ENCODE measurements at regions not wholly inside any gene's neighbourhood (a gene's known extent, or its start where the extent isn't known, plus 50 kb on each side); places are given as distances from the start of the nearest gene placed in this dataset.

DNA sequence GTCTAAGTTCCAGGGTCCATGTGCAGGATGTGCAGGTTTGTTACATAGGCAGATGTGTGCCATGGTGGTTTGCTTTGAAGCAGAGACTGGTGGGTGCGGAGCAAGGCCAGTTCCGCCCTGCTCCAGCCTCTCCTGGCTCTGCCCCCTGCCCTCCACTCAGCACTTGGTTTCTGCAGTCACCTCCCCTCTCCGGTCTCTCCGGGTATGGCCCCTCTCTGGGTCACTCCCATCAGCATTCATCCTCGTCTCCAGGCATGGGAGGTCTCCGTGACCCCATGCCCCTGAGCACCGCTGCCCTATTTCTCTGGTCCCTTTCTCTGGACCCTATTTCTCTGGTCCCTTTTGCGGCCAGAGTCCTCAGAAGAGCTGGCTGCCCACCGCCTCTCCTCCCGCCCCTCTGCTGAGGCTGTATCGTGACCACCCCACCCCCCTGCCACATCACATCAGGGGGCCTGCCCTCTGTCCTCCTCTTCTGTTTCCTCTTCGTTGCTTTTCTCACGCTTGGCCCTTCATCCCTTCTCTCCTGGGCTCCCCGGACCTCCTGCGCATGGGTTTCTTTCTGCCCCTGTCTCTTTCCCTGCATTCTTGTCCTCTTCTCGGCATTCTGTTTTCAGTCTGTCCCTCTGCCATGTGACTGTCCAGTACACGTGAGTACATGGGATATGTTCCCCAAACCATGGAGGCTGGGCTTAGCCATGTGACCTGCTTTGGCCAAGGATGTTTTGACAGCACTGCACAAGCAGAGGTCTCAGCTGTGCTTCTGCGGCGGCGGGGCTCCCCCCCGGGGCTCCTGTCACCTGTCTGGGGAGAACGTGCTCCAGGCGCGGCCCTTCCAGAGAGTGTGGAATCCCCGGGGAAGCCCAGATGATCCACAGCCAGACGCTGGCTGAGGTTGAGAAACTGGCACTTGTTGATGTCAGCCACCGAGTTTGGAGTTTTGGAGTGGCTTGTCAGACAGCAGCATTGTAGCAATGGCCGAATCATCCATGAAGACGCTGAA, 54.4 kb upstream of the C1orf174 start:
- DNase-seq (ENCODE audit: extremely low read depth in 1 of 11, low read depth in 9 of 11, low spot score in 4 of 11) = no peak

GRCh38 chr1:3955196-3955772, 55.2 kb upstream of the C1orf174 start:
- no peak for DNase-seq (ENCODE audit: extremely low read depth in 1 of 11, low read depth in 9 of 11, low spot score in 4 of 11)

DNA sequence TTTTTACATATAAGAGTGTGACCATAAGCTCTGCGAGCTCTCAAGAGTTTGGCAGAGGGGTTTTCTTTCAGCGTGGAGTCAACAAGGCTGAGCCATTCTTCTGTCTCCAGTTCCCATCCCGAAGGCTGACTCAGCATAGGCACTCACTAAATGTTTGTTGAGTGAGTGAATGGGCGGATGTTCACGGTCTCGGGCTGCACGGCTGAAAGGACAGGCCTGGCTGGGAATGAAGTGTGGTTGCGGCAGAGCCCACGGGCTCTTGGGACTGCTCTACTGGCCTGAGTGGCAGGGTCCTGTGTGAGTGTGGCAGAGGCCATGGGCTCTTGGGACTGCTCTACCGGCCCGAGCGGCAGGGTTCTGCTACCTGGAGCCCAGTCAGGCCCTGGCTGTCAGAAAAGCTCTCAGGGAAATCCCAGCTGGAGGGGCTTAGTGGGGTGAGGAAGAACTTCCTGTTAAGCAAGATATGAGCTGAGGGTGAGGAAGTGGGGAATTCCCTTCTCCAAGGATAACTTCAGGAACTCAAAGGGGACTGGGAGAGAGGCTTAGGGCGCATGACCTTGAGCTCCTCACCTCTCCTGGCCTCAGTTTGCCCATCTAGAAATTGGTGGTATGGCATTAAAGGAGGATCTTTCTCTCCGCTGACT, 56.6 kb upstream of the C1orf174 start:
- no peak for DNase-seq (ENCODE audit: extremely low read depth in 1 of 11, low read depth in 9 of 11, low spot score in 4 of 11)

GRCh38 chr1:3959361-3959760, 59.3 kb upstream of the C1orf174 start:
- no peak for DNase-seq (ENCODE audit: extremely low read depth in 1 of 11, low read depth in 9 of 11, low spot score in 4 of 11)

GRCh38 chr1:3963554-3963953, 63.5 kb upstream of the C1orf174 start:
- DNase-seq (ENCODE audit: extremely low read depth in 1 of 11, low read depth in 9 of 11, low spot score in 4 of 11) = no peak

DNA sequence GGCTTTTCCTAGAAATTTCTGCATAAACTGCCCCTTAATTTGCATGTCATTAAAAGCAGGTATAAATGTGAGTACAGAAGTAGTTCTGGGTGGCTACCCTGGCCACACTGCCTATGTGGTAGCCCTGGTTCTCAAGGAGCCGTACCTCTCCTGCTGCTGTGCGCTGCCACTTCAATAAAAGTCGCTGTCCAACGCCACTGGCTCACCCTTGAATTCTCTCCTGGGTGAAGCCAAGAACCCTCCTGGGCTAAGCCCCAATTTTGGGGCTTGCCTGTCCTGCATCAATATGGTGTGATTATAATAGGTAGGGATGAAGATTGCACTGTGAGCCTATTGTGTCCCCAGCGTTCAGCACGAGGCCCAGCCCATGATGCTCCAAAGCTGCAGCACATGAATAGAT, 65.6 kb upstream of the C1orf174 start:
- DNase-seq (ENCODE audit: extremely low read depth in 1 of 11, low read depth in 9 of 11, low spot score in 4 of 11) = no peak

- peak in 5 of 11 donors; percentile 16 to 40 (median 25) for DNase-seq (ENCODE audit: extremely low read depth in 1 of 11, low read depth in 9 of 11, low spot score in 4 of 11)
These were observed 68.8 kb upstream of the C1orf174 start for GRCh38 chr1:3968851-3969250.

DNA sequence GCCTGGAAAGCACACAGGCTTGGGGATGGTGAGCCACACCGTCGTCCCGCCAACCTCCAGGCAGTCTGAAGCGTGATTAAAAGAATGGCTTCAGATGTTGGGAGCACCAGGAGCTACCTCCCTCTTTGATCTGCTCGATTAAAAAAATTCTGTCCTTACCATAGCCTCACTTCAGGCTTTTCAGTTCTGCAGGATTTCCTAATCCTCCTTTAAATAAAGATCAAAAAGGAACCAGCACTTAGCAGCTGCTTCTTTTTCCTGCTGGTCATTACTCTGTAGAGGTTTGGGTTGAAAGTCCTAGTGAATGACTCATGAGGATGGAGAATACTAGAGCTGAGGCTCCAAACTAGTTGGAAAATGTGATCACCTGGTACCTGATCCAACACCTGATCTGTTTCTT, 71.9 kb upstream of the C1orf174 start:
- no peak for DNase-seq (ENCODE audit: extremely low read depth in 1 of 11, low read depth in 9 of 11, low spot score in 4 of 11)

DNA sequence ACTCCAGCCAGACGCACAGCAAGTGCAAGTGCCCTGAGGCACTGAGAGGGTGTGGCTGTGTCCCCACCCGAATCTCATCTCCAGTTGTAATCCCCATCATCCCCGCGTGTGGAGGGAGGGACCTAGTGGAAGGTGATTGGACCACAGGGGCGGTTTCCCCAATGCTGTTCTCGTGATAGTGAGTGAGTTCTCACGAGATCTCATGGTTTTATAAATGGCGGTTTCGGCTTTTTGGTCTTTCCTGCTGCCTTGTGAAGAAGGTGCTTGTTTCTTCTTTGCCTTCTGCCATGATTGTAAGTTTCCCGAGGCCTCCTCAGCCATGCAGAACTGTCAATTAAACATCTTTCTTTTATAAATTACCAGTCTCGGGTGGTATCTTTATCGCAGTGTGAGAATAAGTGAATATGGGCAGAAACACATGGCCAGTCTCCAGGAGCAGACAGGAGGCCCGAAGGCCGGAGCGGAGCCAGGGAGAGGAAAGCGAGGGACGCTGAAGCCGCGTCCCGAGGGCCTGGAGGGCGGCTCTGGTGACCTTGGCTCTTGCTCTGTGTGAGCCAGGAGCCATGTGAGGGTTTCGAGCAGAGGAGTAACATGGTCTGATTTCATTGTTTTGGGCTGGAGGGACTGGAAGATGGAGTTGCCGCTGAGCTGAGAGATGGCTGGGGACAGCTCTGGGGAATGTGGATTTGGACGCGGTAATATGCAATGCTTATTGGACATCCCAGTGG, 76.0 kb upstream of the C1orf174 start:
- no peak for DNase-seq (ENCODE audit: extremely low read depth in 1 of 11, low read depth in 9 of 11, low spot score in 4 of 11)

DNA sequence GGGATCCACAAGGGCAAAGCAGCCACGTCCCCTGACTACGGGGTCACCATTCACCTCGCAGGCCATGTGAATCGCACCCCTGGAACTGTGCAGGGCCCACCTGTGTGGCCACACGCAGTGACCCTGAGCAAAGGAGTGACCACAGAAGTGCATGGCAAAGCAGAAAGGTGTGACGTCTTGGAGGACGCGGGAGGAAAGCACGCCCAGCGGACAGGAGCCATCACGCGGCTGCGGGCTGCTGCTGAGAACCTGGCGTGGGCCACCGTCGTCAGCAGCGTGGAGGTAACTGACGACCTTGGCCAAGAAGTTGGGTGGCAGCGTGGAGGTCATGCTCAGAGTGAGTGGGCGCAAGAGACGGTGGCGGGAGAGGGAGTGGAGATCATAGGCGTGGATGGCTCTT, 76.7 kb upstream of the C1orf174 start:
- DNase-seq (ENCODE audit: extremely low read depth in 1 of 11, low read depth in 9 of 11, low spot score in 4 of 11) = no peak

DNA sequence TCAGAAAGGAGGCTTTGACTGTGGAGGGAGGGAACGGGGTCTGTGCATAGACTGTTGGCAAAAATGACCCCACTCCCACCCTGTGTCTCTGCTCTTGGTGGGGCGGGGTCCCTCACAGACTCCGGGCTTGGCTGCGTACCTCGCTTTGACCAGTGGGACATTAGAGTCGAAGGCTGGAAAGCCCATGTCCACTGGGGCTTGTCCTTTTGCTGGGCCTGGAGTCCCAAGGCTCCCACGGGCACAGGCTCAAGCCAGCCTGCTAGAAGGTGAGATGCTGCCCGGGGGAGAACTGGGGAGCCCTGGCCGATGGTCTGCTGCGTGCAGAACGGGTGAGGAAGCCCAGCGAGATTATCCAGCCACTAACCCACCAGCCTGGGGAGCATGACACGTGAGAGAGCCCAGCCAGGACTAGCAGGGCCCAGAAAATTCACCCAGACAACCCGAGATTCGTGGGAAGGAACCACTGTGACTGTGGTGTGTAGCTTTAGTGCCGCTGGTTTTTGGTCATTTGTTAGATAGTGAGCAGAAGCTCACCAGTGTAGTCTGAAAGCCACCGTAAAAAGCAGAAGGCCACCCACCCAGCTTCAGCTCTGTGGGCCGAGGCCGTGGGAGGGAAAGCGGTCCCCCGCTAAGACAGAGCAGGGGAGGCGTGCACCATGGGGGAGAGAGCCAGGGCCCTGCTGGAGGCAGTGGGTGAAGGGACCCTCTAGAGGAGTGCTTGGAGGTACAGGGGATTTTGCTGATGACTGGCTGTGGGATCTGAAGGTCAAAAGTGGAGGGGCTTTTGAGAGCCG, 78.3 kb upstream of the C1orf174 start:
- no peak for DNase-seq (ENCODE audit: extremely low read depth in 1 of 11, low read depth in 9 of 11, low spot score in 4 of 11)

DNA sequence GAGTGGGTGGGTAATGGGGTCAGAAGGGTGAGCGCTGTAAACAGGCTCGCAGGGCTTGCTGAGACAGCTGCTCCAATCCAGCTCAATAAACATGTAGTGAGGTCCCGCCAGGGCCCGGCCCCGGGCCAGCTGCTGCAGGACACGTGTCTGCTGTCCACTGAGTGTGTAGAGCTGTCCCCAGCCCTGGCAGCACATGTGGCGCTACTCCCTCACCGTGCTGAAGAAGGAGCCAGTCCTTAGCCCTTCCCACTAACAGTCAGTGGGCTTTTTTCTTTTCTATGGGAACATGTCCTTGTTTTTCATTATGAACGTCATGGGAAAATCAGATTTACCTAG, 78.9 kb upstream of the C1orf174 start:
- DNase-seq (ENCODE audit: extremely low read depth in 1 of 11, low read depth in 9 of 11, low spot score in 4 of 11) = no peak

DNA sequence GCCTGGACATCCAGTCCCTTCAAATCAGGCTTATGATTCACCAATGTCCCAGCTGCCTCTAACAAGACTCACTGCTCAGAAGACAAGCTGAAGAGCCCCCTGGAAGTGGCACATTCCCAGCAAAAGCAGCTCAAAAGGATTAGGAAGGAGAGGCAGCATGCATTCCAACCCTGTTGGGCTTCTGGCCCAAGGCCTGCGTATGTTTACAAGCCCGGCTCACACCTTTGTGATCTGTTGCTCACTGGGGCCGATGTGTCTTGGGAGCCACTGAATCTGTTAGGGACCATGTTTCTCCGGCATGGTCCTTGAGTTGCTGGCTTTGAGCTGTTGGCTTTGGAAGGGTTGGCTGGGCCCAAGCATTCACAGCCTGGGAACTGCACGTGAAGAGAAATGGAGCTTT, 81.2 kb upstream of the C1orf174 start:
- no peak for DNase-seq (ENCODE audit: extremely low read depth in 1 of 11, low read depth in 9 of 11, low spot score in 4 of 11)

DNA sequence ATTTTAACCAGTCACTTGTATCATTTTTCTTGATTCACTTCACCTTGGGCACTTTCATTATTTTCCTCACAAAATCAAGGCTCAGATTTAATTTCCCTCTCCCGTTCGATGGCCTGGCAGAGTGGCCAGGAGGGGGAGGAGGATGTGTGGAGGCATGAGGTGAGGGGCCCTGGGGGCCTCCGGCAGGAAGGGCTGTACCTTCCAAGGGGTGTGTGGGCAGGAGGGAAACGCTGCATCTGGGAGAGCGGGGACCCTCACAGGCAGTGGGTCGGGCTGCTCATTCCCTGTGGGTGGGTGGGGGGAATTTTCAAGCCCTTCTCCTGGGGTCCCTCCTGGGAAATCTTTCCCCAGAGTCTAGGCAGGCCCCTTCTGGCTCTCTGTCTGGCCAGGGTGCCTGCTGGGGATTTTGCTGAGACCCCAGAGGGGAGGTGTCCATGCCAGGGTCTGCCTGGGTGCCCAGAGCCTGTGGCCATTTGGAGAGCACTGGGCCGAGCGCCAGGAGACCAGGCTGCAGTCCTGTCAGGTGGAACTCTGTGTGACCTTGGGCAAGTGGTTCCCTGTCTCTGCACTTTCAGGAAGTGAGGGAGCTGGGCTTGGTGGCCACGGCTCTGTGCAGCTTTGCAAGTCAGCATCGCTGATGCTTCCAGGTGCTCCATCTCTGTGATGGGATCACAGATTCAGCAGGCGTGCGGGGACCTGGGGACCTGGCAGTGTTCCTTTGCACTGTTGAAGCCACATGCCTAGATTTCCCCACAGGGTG, 81.9 kb upstream of the C1orf174 start:
- DNase-seq (ENCODE audit: extremely low read depth in 1 of 11, low read depth in 9 of 11, low spot score in 4 of 11) = no peak

DNA sequence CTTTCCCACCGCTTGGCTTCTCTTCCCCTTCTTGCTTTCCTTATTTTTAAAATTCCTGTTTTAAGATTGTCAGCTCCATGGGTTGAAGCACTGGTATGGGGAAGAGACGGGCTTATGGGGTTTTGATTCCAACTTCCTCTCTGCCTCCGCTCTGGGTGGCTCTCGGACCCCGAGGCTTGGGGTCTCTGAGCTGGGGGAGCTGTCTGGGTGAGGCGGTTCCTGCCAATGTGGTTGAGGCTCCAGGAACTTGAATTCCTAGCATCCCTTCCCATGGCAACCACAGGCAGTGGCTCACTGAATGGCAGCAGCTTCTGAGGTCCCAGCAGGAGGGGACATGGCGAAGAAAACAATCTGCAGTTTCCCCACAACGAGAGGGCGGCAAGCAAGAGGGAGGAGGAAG, 83.1 kb upstream of the C1orf174 start:
- no peak for DNase-seq (ENCODE audit: extremely low read depth in 1 of 11, low read depth in 9 of 11, low spot score in 4 of 11)

DNA sequence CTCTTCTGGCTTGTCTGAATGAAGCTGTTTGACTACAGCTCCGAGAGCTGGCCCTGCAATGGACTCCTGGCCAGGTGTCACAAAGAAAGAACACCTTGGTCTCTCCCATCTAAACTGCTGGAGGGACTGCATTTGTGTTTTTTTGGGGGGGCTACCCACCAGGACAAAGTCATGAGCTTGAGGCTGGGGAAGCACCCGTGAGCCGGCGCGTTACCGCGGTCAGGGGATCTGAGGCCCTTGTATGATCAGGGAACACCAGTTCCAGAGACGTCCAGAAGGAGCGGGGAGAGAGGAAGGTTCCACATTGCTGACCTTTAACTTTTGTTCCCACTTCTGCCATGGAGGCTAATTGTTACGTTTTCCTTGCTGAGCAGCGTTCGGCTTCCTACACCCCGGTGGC, 84.5 kb upstream of the C1orf174 start:
- DNase-seq (ENCODE audit: extremely low read depth in 1 of 11, low read depth in 9 of 11, low spot score in 4 of 11) = no peak

GRCh38 chr1:3986686-3987218, 86.7 kb upstream of the C1orf174 start:
- no peak for DNase-seq (ENCODE audit: extremely low read depth in 1 of 11, low read depth in 9 of 11, low spot score in 4 of 11)

DNA sequence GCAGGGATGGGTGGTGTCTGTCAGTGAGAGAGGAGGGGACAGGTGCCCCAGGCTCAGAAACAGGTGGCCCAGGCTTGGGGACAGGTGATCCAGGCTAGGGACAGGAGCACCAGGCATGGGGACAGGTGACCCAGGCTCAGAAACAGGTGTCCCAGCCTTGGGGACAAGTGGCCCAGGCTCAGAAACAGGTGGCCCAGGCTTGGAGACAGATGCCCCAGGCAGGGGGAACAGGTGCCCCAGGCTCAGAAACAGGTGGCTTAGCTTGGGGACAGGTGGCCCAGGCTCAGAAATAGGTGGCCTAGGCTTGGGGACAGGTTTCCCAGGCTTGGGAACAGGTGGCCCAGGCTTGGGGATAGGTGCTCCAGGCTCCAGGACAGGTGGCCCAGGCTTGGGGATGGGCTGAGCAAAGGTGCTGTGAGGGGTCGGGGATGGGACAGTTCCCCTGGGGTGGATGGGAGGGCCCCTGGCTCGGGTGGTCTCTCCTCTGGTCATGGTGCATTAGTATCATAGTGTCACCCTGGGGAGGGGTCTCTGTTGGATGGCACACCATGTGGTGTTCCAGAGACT, 87.7 kb upstream of the C1orf174 start:
- no peak for DNase-seq (ENCODE audit: extremely low read depth in 1 of 11, low read depth in 9 of 11, low spot score in 4 of 11)
